HG03066 (cell line): ENCODE measurements at regions not wholly inside any gene's neighbourhood (a gene's known extent, or its start where the extent isn't known, plus 50 kb on each side); places are given as distances from the start of the nearest gene placed in this dataset.
"Not testable (repeated sequence)": the region's sequence is repeated elsewhere in the genome, so short reads cannot be mapped to it uniquely, and the experiment has no call there.

ENCODE experiments used
- ATAC-seq: cut with Tn5 transposase; IDR thresholded peaks from one replicate; pipeline ENCODE4 v1.9.1; 2021; ENCODE audit warnings: low read depth; ENCODE audit not compliant: unreplicated experiment

DNA sequence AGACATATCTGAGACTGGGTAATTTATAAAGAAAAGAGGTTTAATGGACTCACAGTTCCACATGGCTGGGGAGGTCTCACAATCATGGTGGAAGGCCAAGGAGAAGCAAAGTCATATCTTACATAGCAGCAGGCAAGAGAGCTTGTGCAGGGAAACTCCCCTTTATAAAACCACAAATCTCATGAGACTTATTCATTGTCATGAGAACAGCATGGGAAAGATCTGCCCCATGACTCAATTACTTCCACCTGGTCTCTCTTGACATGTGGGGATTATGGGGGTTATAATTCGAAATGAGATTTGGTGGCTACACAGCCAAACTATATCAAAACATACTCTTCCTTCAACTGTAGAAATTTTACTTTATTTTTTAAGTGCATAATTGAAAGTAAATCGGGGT is 436.3 kb upstream of the KLF6 start:
- ATAC-seq: not testable (repeated sequence)

DNA sequence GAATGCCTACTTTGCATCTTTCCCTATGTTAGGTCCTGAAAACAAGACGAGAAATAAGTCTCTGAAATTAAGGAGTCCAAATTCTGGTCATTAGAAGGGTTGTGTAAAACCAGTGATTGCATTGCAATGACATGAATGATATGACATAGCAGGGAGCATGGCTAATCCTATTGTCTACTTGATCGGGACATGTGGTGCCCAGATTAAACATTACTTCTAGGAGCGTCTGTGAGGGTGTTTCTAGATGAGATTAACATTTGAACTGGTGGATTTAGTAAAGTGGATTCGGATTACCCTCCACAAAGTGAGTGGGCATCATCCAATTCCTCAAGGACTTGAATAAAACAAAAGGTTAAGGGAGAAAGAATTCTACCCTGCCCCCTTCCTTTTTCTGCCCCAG is 434.9 kb upstream of the KLF6 start:
- no peak for ATAC-seq

GRCh38 chr10:4217653-4218052 is 432.6 kb upstream of the KLF6 start:
- no peak for ATAC-seq

- no peak for ATAC-seq
These were observed 432.2 kb upstream of the KLF6 start for GRCh38 chr10:4217187-4217586.

GRCh38 chr10:4216726-4217125 is 431.7 kb upstream of the KLF6 start:
- ATAC-seq: no peak

- ATAC-seq: no peak
These were observed 431.1 kb upstream of the KLF6 start for GRCh38 chr10:4215963-4216575.

GRCh38 chr10:4215485-4215884 is 430.5 kb upstream of the KLF6 start:
- ATAC-seq: no peak

GRCh38 chr10:4214908-4215307 is 429.9 kb upstream of the KLF6 start:
- ATAC-seq: no peak

DNA sequence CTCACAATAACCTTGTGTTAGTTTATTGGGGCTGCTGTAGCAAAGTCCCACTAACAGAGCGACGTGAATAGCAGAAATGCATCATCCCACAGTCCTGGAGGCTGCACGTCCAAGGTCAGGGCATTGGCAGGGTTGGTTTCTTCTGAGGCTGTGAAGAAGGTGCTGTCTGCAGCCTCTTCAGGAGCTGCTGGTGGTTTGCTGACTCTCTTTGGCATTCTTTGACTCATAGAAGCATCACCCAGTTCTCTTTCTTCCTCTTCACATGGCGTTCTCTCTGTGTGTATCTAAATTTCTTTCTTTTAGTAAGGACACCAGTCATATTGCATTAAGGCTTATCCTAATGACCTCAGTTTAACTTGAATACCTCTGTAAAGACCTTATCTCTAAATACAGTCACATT is 428.4 kb upstream of the KLF6 start:
- ATAC-seq: no peak

DNA sequence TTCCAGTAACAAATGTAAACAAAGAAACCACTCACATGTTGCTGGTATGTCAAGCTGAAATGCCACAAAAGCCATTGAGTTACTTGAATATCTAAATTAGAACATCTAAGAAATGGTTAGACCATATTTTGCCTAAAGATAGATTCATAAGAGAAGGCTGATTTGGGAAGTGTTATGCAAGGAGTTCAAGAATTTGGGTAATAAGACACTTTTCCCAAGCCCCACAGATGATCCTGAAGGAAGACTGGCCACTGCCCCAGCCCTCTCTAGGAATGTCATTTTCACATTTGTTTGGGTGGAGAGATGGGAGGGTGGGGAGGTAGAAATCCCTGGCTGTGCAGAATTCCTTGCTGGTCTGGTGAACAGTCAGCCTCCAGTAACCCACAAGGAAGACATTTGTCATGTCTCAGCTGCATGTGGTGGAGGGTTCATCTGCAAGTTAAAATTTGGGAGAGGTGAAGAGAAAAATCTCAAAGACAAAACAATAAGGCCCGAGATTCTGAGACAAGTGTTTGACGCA is 427.2 kb upstream of the KLF6 start:
- ATAC-seq: no peak

DNA sequence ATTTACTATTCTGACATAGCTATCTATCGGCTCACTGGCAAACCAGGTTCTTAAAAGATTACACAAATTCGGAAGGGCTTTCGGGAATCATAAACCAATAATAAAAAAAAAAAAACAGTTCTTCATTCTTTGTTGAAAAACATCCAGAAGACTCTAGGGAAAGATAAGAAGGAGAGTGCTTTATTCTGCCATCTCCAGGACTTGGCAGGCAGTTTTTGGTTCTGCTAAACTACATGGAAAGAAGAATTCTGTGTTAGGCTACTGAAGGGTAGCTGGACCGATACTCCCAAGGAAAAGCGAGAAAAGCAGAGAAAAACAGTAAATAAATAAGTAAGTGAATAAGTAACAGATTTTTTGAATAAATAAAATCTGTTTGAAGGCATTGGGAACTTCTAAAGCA is 423.5 kb upstream of the KLF6 start:
- no peak for ATAC-seq

DNA sequence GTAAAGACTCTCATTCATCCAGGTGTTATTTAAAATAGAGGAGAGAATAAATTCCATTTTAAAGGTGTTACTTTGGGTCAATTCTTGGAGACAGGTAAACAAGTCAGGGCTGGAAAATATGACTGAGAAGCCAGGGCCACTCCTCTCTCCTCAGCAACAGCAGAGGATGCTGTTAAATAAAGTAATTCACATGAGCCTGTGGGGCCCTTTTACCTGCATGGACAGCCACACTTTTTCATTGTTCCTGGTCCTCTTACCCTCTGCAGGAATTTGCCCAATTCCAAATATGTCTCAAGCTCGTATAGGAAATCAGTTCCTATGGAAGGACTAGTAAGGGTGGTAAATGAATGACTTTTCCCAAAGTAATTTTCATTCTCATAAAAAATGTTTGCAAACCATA is 420.1 kb upstream of the KLF6 start:
- ATAC-seq: no peak

GRCh38 chr10:4202938-4203337 is 417.9 kb upstream of the KLF6 start:
- ATAC-seq: no peak

GRCh38 chr10:4201866-4202825 is 417.1 kb upstream of the KLF6 start:
- no peak for ATAC-seq

DNA sequence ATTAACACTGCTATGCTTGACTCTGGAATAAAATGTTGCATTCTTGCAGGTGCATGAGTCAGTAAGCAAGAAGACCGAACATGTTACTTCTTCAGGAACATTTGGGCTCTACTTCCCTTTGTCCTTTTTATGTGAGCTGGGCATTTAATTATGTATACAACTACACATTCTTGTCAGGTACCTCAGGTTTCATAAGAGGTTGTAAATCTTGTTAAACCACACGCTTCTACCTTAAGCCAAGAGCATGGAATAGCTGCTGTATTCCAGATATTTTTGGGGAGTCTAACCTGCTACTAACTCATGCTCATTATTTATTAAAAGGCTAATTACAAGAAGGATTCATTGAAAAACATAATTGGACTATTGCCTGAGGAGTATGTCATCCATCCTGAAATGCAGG is 414.2 kb upstream of the KLF6 start:
- ATAC-seq: no peak

- no peak for ATAC-seq
These were observed 413.2 kb upstream of the KLF6 start for GRCh38 chr10:4198216-4198615.

DNA sequence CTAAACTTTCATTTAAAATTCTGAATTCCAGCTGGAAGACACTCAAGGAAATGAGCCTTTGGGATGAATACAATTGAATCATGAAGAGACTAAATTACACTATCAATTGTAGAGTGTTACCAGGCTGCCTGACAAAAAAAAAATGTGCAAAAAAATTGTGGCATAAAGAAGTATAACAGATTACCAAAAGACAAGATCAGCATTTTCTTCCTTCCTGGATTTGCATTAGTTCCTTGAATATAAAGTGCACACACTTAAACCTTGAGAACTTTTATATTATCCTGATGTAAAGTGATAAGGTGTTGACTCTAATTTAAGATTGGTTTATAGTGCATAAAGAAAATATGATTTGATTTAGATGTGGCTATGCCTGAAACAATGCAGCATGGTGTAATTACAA is 412.7 kb upstream of the KLF6 start:
- no peak for ATAC-seq

- no peak for ATAC-seq
These were observed 411.9 kb upstream of the KLF6 start for GRCh38 chr10:4196771-4197390.

GRCh38 chr10:4196183-4196582 is 411.2 kb upstream of the KLF6 start:
- no peak for ATAC-seq

DNA sequence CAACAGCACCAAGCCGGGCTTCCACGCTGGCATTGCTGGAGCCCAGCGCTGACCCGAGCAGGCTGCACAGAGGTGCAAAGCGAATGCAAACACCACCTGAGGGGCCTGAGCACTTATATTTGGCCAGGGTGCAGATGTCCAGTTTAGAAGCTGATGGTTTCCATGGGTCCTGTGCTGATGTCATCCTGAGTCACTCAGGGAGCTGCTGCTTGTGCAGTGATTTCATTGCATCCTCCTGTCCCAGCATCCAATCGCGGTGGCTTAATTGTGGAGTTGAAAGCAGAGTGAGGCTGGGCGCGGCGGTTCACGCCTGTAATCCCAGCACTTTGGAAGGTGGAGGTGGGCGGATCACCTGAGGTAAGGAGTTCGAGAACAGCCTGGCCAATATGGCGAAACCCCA is 410.2 kb upstream of the KLF6 start:
- ATAC-seq: no peak

DNA sequence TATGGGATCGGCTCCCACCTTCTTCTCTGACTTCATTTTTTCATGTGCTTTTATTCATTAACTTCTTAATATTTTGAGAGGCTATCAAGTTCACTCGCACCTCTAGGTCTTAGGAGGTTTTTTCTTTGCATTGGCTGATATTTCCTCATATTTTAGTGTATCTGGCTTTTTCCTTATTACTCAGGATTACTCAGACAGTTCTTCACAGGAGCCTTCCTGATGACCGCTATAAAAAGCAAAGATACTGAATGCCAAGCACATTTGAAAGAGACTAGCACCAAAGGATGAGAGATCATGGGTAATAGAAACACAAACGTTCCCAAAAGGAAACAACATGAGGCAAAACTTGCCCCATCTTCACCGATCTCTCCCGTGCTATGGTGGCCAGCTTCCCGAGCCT is 409.2 kb upstream of the KLF6 start:
- no peak for ATAC-seq
